OCI-LY1 (cell line): ENCODE measurements at regions not wholly inside any gene's neighbourhood (a gene's known extent, or its start where the extent isn't known, plus 50 kb on each side); places are given as distances from the start of the nearest gene placed in this dataset.

Experiments used
- H2AFZ ChIP-seq: fragments of 200-600 bp; sonication (generic), shearing (Covaris generic); 2 replicates; pipeline ENCODE4 v1.6.0; 2014; ENCODE audit warnings: antibody characterized with exemption, mild to moderate bottlenecking, low read length
- H3F3A ChIP-seq: fragments of 200-600 bp; sonication (generic), shearing (Covaris generic); 2 replicates; pipeline ENCODE4 v1.6.0; 2014; ENCODE audit warnings: mild to moderate bottlenecking, antibody characterized with exemption, low read length, moderate library complexity; ENCODE audit not compliant: insufficient read depth
- H3K27ac ChIP-seq: fragments of 200-600 bp; sonication (generic); 2 replicates; pipeline ENCODE4 v1.5.1; 2014; ENCODE audit warnings: low read length, mixed run types, mild to moderate bottlenecking, low read depth; ENCODE audit not compliant: poor library complexity, severe bottlenecking
- H3K27me3 ChIP-seq: fragments of 200-600 bp; sonication (generic); 2 replicates; pipeline ENCODE4 v1.6.0; 2014; ENCODE audit warnings: antibody characterized with exemption, mild to moderate bottlenecking, low read length, moderate library complexity; ENCODE audit not compliant: insufficient read depth
- H3K36me3 ChIP-seq: fragments of 200-600 bp; sonication (generic); 2 replicates; pipeline ENCODE4 v1.6.1; 2014; ENCODE audit warnings: mild to moderate bottlenecking, antibody characterized with exemption, low read length, moderate library complexity, mixed read lengths; ENCODE audit not compliant: insufficient read depth
- H3K4me1 ChIP-seq: fragments of 200-600 bp; sonication (generic); 2 replicates; pipeline ENCODE4 v1.5.1; 2014; ENCODE audit warnings: mild to moderate bottlenecking, low read length, moderate library complexity; ENCODE audit not compliant: insufficient read depth, severe bottlenecking
- H3K4me2 ChIP-seq: fragments of 200-600 bp; sonication (generic), shearing (Covaris generic); 2 replicates; pipeline ENCODE4 v1.6.1; 2014; ENCODE audit warnings: low read length
- H3K4me3 ChIP-seq: fragments of 200-600 bp; sonication (generic); 2 replicates; pipeline ENCODE4 v1.5.1; 2014; ENCODE audit warnings: low read length, low read depth, mild to moderate bottlenecking, mixed read lengths; ENCODE audit not compliant: poor library complexity, severe bottlenecking
- H3K79me2 ChIP-seq: fragments of 200-600 bp; shearing (Covaris generic); 2 replicates; pipeline ENCODE4 v1.6.1; 2016; ENCODE audit warnings: mixed run types, low read length, mixed read lengths; ENCODE audit not compliant: insufficient read depth
- H3K9ac ChIP-seq: fragments of 200-600 bp; sonication (generic), shearing (Covaris generic); 2 replicates; pipeline ENCODE4 v1.6.1; 2014; ENCODE audit warnings: mild to moderate bottlenecking, low read length, mixed read lengths
- H3K9me2 ChIP-seq: fragments of 200-600 bp; sonication (generic), shearing (Covaris generic); 2 replicates; pipeline ENCODE4 v1.6.1; 2014; ENCODE audit warnings: low read depth, mild to moderate bottlenecking, low read length, mixed read lengths
- H3K9me3 ChIP-seq: fragments of 200-600 bp; shearing (Covaris generic); 2 replicates; pipeline ENCODE4 v1.6.1; 2014; ENCODE audit warnings: low read length, mixed read lengths
- H4K20me1 ChIP-seq: fragments of 200-600 bp; sonication (generic), shearing (Covaris generic); 2 replicates; pipeline ENCODE4 v1.6.0; 2016; ENCODE audit warnings: mild to moderate bottlenecking, low read length; ENCODE audit not compliant: insufficient read depth
- CTCF ChIP-seq: fragments of 200-600 bp; sonication (generic), shearing (Covaris generic); IDR thresholded peaks from 2 replicates; pipeline ENCODE4 v1.5.1; 2017; ENCODE audit warnings: mild to moderate bottlenecking, antibody characterized with exemption, low read length, moderate library complexity, mixed read lengths
- EZH2 ChIP-seq: fragments of 200-600 bp; sonication (generic), shearing (Covaris generic); IDR thresholded peaks from 2 replicates; pipeline ENCODE4 v1.8.0; 2017; ENCODE audit warnings: borderline replicate concordance, mixed run types, mild to moderate bottlenecking, antibody characterized with exemption, low read length, moderate library complexity, mixed read lengths

GRCh38 chr3:40598962-40599361 is 74.2 kb downstream of the ZNF621 start:
- Histone ChIP-seq H3K4me3 (no peak overlapping the region), H2AFZ (no peak overlapping the region), H3K27me3 (no peaks in the 10 kb centered on the region), H3F3A (no peaks in the 10 kb centered on the region), H3K79me2 (no peaks in the 10 kb centered on the region), H3K27ac (no peak overlapping the region), H3K4me2 (no peak overlapping the region), H3K36me3 (no peaks in the 10 kb centered on the region), H3K9me3 (0 out of 2 replicates have a peak, but pooled peaks cover 3% of the 10 kb centered on the region), H4K20me1 (no peaks in the 10 kb centered on the region), H3K9ac (no peak overlapping the region), H3K4me1 (no peaks in the 10 kb centered on the region), H3K9me2 (no peaks in the 10 kb centered on the region)
- TF ChIP-seq CTCF (no peak), EZH2 (no peak)

- no peak overlapping the region for H3K4me2 ChIP-seq
Measured at GRCh38 chr3:40602778-40603385, 78.1 kb downstream of the ZNF621 start.

GRCh38 chr3:40605960-40606359 is 81.2 kb downstream of the ZNF621 start:
- Histone ChIP-seq H4K20me1 (no peaks in the 10 kb centered on the region), H3F3A (no peaks in the 10 kb centered on the region), H3K9ac (no peak overlapping the region), H3K9me3 (0 out of 2 replicates have a peak, but pooled peaks cover 3% of the 10 kb centered on the region), H3K79me2 (no peaks in the 10 kb centered on the region), H2AFZ (no peak overlapping the region), H3K27me3 (no peaks in the 10 kb centered on the region), H3K4me1 (no peaks in the 10 kb centered on the region), H3K4me3 (no peak overlapping the region), H3K9me2 (no peaks in the 10 kb centered on the region), H3K4me2 (no peak overlapping the region), H3K36me3 (no peaks in the 10 kb centered on the region), H3K27ac (no peak overlapping the region)
- no peak for TF ChIP-seq EZH2
- TF ChIP-seq CTCF = no peak

More at GRCh38 chr3:40602778-40603385, 78.1 kb downstream of the ZNF621 start:
- Histone ChIP-seq H3K27ac (no peak overlapping the region), H3K4me1 (no peaks in the 10 kb centered on the region), H3K9ac (no peak overlapping the region), H3F3A (no peaks in the 10 kb centered on the region), H2AFZ (no peak overlapping the region), H3K27me3 (no peaks in the 10 kb centered on the region), H3K4me3 (no peak overlapping the region), H3K9me3 (0 out of 2 replicates have a peak, but pooled peaks cover 3% of the 10 kb centered on the region), H3K36me3 (no peaks in the 10 kb centered on the region), H3K79me2 (no peaks in the 10 kb centered on the region), H3K9me2 (no peaks in the 10 kb centered on the region), H4K20me1 (no peaks in the 10 kb centered on the region)
- TF ChIP-seq EZH2 = no peak
- TF ChIP-seq CTCF = no peak
